Cortex of kidney (tissue), 1 donor: ENCODE measurements at regions not wholly inside any gene's neighbourhood (a gene's known extent, or its start where the extent isn't known, plus 50 kb on each side); places are given as distances from the start of the nearest gene placed in this dataset.

Experiments
- DNase-seq: peaks from one replicate; lab custom pipeline; 2025; lab: John Stamatoyannopoulos, UW

DNA sequence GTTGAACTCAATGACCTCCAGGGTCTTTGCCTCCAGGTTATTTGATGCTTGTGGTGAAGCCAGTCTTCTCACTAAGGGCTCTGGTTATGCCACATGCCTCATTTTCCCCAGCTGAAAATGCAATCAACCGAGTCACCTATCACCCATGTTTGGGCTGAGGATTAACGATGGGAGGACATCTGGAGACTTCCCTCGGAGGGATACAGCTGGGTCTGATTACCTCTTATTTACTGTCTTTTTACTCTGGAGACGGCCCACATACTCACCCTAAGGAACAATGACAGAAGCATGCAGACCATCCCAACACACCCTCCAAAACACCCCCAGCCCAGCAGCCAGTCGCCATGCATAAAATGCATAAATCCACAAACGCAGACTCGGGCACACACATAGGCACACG, 187.4 kb downstream of the OPA1 start:
- DNase-seq: no peak

DNA sequence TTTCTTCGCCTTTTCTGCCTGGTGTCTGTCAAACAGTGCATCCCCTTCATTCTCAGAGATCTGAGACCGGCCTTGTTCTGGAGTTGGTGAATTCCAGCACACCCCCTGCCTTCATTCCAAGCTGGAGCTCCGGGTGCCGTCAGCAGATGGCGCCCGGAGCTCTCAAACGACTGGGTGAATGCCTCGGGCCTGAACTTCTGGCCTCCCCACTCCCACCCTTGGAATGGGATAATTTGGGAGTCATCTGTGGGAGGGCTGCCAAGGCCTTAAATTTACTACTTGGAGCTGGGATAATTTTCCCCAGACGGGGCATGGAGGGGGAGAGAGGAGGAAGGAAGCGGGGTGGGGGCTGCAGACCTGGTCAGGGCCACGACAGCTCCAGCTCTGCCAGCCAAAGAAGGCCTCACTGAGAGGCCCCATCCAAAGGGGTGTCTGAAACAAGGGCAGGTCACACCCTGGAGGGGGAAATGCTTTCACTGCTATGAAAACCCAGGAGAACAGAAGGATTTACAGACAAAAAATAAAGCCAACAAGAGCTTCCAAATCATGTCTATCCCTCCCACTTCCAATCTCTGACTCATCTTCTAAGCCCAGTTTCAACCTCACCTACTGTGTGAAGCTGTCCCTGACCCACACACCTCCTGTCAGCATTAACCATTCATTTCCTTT, 187.9 kb downstream of the OPA1 start:
- DNase-seq: no peak

- no peak for DNase-seq
Measured at GRCh38 chr3:193782276-193782647, 189.3 kb downstream of the OPA1 start.

- DNase-seq: no peak
Measured at GRCh38 chr3:193782747-193783146, 189.7 kb downstream of the OPA1 start.

DNA sequence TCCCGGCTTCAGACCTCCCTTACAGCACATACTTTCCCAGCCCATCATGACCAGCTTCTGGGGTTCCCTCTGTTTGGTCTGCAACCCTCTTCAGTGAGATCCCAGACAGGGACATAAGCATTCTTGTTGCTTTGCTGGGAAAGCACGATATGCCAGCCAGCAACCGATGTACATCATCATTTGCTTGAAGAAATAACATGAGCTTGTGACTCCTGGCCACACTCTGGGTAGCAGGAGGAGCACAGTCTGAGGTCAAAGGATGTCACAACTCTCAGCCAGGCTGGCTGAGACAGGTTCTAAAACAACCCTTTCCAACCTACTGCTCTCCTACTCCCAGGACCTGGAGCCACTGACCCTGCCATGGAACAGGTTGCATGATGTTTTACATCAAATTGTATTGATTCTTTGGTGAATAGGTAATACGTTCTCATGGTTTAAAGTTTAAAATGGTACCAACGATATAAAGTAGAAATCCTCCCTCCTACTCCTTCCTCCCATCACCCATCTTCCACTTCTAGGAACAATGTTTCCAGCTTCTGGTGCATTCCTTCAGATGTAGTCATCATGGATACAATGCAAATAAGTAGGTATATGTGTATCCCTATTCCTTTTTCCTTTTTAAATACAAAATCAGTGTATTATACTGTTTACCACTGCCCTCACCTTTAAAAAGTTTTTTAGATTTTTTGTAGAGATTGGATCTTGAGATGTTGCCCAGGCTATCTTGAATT, 190.3 kb downstream of the OPA1 start:
- no peak for DNase-seq

- no peak for DNase-seq
Measured at GRCh38 chr3:193784822-193785221, 191.8 kb downstream of the OPA1 start.

DNA sequence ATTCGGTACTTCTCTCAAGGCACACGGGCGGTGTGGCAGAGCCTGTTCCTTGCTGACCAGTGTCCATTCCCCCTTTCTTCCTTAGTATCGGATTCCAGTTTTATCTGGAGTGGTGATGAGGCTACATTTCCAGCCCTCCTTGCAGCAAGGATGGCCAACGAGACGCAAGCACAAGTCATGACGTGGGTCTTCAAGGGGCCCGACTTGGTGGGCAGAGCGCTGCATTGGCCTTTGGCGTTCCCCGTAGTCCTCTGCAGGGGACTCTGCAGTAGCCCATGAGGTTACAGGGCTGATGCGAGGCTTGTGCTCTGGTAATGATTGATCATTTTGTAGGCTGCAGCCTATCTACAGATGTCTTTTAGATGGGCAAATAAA, 194.5 kb downstream of the OPA1 start:
- no peak for DNase-seq

GRCh38 chr3:193788189-193788991, 195.4 kb downstream of the OPA1 start:
- no peak for DNase-seq

DNA sequence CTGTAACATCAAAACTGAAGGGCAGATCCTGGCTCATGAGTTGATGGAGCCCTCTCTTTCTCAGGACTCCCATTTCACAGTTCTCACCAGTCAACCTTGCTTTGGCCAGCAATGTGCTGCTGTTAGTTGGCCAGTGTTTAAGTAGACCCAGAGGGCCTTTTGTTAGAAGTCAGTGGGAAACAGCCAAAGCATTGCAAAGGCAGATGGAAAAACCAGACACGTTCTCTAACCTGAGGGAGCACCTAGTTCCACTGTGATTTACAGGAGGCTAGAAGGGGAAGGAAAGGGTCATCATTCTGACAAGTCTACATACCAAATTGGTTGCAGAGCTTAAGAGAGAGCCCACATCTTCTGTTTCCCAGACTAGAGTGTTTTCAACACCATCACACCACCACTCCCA, 196.4 kb downstream of the OPA1 start:
- DNase-seq: no peak

- no peak for DNase-seq
Measured at GRCh38 chr3:193790086-193790990, 197.3 kb downstream of the OPA1 start.

DNA sequence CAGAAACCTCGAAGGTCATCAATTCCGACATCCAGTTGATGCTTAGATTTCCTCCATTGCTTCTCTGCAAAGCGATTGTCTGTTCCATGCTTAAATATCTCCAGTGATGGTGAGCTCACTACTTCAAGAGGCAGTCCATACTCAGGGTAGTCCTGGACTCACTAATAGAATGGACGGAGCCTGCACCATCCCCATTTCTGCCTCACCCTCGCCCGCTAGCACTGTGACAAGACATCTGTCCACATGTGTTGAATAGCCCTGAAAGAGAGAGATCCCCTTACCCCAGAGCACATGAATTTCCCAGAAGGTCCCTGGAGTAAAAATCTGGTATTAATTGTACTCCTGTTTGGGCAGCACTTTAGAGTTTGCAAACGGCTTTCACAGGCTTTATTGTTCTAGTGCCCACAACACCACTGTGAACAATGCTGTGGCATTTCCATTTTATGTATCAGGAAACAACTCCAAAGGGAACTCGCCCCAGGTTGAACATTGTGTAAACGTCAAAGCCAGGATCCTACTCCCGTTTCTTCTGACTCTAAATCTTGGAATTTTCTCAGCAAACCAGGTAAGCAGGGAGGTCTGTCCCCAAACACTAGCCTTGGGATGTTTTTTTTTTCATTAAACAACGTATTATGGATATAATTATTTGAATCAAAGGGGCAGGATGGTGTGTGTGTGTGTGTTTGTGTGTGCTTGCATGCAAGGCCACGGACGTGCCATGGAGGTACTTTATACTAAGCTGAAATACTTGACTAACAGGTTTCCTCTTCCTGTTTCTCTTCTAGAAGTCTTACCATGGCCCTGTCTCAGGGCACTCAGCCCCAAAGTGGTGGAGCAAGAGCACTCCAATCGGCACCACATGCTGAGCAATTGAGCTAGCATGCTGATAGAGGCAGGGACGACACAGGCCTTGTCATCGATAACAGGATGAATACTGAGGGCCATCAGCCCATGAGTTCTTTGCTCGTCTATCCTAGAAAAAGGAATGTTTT, 198.3 kb downstream of the OPA1 start:
- no peak for DNase-seq

DNA sequence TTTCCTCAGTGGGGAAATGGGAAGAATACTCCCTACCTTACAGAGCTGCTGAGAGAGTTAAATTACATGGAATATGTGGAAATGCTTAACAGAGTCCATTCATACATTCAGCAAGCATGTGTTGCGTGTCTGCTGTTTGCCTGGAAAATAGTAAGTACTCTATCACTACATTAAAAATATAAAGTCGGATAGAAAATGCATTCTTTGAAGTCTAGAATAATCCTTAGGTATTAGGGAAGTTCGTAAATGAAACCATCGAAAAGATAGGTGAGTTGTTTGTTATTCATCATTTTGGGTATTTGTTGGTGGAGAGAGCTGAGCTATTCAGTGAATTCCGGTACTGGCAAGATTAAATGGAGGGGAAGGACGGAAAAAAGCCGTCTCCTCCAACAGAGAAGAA, 200.1 kb downstream of the OPA1 start:
- no peak for DNase-seq

DNA sequence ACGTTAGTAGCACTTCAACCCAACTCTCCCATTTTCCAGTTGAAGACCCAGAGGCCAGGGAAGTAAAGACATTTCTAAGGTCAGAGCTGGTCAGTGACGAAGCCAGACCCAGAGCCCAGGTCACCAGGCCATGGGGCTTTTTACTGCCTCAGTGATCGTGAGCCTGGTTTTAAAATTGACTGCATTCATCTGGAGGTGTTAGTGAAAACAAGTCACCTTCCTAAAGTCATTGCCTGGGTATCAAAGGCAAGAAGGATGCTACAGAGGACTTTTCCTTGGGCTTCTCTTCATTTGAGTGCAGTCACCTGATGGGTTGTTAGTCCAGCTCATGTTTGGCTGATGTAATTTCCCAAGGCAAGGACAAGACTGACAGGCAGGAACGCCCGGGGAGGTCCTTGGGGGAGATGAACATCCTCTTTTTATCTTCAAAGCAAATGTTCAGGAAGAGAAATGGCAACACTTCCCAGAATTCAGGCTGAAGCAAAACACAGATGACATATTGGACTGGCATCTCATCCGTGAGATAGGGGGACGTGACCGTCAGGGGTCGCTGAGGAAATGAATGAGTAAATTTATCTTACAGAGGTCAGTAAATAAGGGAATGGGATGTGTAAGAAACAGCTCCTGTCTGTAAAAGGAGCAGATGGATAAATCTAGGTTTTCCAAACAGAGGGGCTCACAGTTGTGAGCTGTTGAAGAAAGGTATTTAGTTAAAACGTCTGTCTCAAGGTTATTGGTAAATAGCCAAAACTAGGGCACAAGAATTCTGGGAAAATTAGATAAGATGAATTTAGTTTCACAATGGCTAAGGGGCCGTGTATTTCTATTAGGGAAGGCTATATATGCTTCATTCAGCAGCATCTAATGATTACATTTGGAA, 201.2 kb downstream of the OPA1 start:
- no peak for DNase-seq

- no peak for DNase-seq
Measured at GRCh38 chr3:193795062-193795690, 202.2 kb downstream of the OPA1 start.

- DNase-seq: no peak
Measured at GRCh38 chr3:193796089-193796488, 203.1 kb downstream of the OPA1 start.

- DNase-seq: no peak
Measured at GRCh38 chr3:193797566-193797965, 204.6 kb downstream of the OPA1 start.

- no peak for DNase-seq
Measured at GRCh38 chr3:193798051-193798450, 205.0 kb downstream of the OPA1 start.

- no peak for DNase-seq
Measured at GRCh38 chr3:193800138-193801043, 207.4 kb downstream of the OPA1 start.
